Neural progenitor cell (in vitro differentiated cells): ENCODE measurements at regions not wholly inside any gene's neighbourhood (a gene's known extent, or its start where the extent isn't known, plus 50 kb on each side); places are given as distances from the start of the nearest gene placed in this dataset.
A peak's percentile ranks its signal among the peaks of the same experiment; 100 is the strongest.

Source experiments
- DNase-seq: peaks from one replicate; pipeline ENCODE4 v3.0.0-alpha.2; 2016; ENCODE audit warnings: low spot score
- H2AFZ ChIP-seq: fragments of 200-600 bp; sonication (generic); replicated peaks from 2 replicates; pipeline ENCODE4 v1.6.1; 2016; ENCODE audit warnings: antibody characterized with exemption
- H3F3A ChIP-seq: fragments of 200-600 bp; sonication (generic); 2 replicates; pipeline ENCODE4 v1.6.1; 2016; ENCODE audit warnings: antibody characterized with exemption, low read depth
- H3K27ac ChIP-seq: fragments of 200-600 bp; sonication (generic); 2 replicates; pipeline ENCODE4 v1.5.1; 2016; ENCODE audit warnings: mild to moderate bottlenecking
- H3K27me3 ChIP-seq: fragments of 200-600 bp; sonication (generic); 2 replicates; pipeline ENCODE4 v1.6.1; 2016; ENCODE audit warnings: mild to moderate bottlenecking, moderate library complexity
- H3K36me3 ChIP-seq: fragments of 200-600 bp; sonication (generic); 2 replicates; pipeline ENCODE4 v1.5.1; 2016
- H3K4me1 ChIP-seq: fragments of 200-600 bp; sonication (generic); 2 replicates; pipeline ENCODE4 v1.6.1; 2016; ENCODE audit warnings: mixed run types
- H3K4me2 ChIP-seq: fragments of 200-600 bp; sonication (generic); 2 replicates; pipeline ENCODE4 v1.6.1; 2016
- H3K4me3 ChIP-seq: fragments of 200-600 bp; sonication (generic); 2 replicates; pipeline ENCODE4 v1.5.1; 2016
- H3K79me2 ChIP-seq: fragments of 200-600 bp; sonication (generic); 2 replicates; pipeline ENCODE4 v1.6.1; 2016; ENCODE audit warnings: low read depth
- H3K9ac ChIP-seq: fragments of 200-600 bp; sonication (generic); 2 replicates; pipeline ENCODE4 v1.6.1; 2016
- H3K9me3 ChIP-seq: fragments of 200-600 bp; sonication (generic); 2 replicates; pipeline ENCODE4 v1.5.1; 2016; ENCODE audit warnings: low read depth
- H4K20me1 ChIP-seq: fragments of 200-600 bp; sonication (generic); 2 replicates; pipeline ENCODE4 v1.6.1; 2016; ENCODE audit warnings: low read depth
- H3K27ac Mint-ChIP-seq: 3 replicates; pipeline ENCODE4 v1.8.0; 2021; ENCODE audit warnings: mixed read lengths
- H3K27me3 Mint-ChIP-seq: 2 replicates; pipeline ENCODE4 v1.8.0; 2022; ENCODE audit warnings: low read depth, mild to moderate bottlenecking, inconsistent platforms, moderate library complexity, mixed read lengths; ENCODE audit not compliant: insufficient read depth
- H3K36me3 Mint-ChIP-seq: 3 replicates; pipeline ENCODE4 v1.8.0; 2021; ENCODE audit warnings: mixed read lengths
- H3K4me1 Mint-ChIP-seq: 3 replicates; pipeline ENCODE4 v1.8.0; 2021; ENCODE audit warnings: mixed read lengths
- H3K4me3 Mint-ChIP-seq: 3 replicates; pipeline ENCODE4 v1.8.0; 2021; ENCODE audit warnings: mild to moderate bottlenecking, moderate library complexity, mixed read lengths
- H3K9me3 Mint-ChIP-seq: 3 replicates; pipeline ENCODE4 v1.8.0; 2020; ENCODE audit warnings: mixed read lengths
- EZH2 ChIP-seq: fragments of 200-600 bp; sonication (generic); IDR thresholded peaks from 2 replicates; pipeline ENCODE4 v1.6.1; 2017; ENCODE audit warnings: antibody characterized with exemption, mild to moderate bottlenecking, moderate library complexity
- EZH2phosphoT487 ChIP-seq: fragments of 200-600 bp; sonication (generic); IDR thresholded peaks from 2 replicates; pipeline ENCODE4 v1.6.1; 2017; ENCODE audit warnings: antibody characterized with exemption
- TF ChIP-seq, protein P1 (sequence below): fragments of 200-600 bp; sonication (generic); IDR thresholded peaks from 2 replicates; pipeline ENCODE4 v1.5.1; 2017; ENCODE audit warnings: antibody characterized with exemption, mild to moderate bottlenecking

DNA sequence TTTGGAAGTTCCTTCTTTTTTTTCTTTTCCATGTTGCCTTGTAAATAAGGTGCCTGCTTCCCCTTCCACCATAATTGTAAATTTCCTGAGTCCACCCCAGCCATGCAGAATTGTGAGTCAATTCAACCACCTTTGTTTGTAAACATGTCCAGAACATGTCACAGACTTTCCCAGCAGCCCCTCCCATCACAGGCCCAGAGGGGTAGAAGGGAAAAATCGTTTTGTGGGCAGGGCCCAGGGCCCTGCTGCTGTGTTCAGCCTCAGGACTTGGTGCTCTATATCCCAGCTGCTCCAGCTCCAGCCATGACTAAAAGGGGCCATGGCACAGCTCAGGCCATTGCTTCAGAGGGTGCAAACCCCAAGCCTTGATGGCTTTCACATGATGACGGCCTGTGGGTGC is 384.6 kb upstream of the NCAM2 start:
- peaks cover 18% of the 10 kb centered on the region for H3K4me1 ChIP-seq

DNA sequence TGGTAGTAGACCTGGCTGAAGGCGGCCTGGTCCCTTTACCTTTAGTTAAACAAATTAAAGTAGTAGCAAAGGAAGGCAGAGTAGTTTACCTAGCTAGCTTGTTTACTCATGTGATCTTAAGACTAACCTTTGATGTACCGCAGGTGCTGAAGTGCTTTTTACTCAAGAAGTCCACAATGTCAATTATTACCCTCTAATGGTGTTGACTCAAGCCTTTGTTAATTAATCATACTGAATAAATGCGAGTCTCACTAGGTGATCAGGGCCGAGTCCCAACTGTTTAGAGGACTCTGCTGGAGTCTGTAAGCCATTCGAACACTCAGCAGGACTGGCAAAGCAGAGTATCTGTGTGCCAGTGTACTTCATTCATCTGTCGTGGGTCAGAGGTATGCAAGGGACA is 381.1 kb upstream of the NCAM2 start:
- H3K79me2 ChIP-seq = no peaks in the 10 kb centered on the region
- H2AFZ ChIP-seq = peak overlapping the region; percentile 54
- DNase-seq = peak; percentile 55
- no peaks in the 10 kb centered on the region for H3K27me3 ChIP-seq
- H3K4me1 Mint-ChIP-seq = peaks cover 6% of the 10 kb centered on the region
- peaks cover 10% of the 10 kb centered on the region for H3F3A ChIP-seq
- H3K36me3 ChIP-seq = no peaks in the 10 kb centered on the region
- no peak overlapping the region for H3K4me3 Mint-ChIP-seq
- no peaks in the 10 kb centered on the region for H3K9me3 Mint-ChIP-seq
- H3K9me3 ChIP-seq = no peaks in the 10 kb centered on the region
- TF ChIP-seq, protein P1, sequence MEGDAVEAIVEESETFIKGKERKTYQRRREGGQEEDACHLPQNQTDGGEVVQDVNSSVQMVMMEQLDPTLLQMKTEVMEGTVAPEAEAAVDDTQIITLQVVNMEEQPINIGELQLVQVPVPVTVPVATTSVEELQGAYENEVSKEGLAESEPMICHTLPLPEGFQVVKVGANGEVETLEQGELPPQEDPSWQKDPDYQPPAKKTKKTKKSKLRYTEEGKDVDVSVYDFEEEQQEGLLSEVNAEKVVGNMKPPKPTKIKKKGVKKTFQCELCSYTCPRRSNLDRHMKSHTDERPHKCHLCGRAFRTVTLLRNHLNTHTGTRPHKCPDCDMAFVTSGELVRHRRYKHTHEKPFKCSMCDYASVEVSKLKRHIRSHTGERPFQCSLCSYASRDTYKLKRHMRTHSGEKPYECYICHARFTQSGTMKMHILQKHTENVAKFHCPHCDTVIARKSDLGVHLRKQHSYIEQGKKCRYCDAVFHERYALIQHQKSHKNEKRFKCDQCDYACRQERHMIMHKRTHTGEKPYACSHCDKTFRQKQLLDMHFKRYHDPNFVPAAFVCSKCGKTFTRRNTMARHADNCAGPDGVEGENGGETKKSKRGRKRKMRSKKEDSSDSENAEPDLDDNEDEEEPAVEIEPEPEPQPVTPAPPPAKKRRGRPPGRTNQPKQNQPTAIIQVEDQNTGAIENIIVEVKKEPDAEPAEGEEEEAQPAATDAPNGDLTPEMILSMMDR = no peak
- TF ChIP-seq EZH2 (no peak), EZH2phosphoT487 (no peak)
- H3K27ac Mint-ChIP-seq = no peak overlapping the region
- H3K4me1 ChIP-seq = peaks cover 18% of the 10 kb centered on the region
- H4K20me1 ChIP-seq = no peaks in the 10 kb centered on the region
- peak overlapping the region; percentile 5 for H3K27ac ChIP-seq
- H3K4me3 ChIP-seq = peak overlapping the region; percentile 10
- peak overlapping the region; percentile 30 for H3K4me2 ChIP-seq
- H3K27me3 Mint-ChIP-seq = no peaks in the 10 kb centered on the region
- H3K9ac ChIP-seq = no peak overlapping the region
- no peaks in the 10 kb centered on the region for H3K36me3 Mint-ChIP-seq

More for the DNA sequence above, 384.6 kb upstream of the NCAM2 start:
- no peaks in the 10 kb centered on the region for H3K27me3 Mint-ChIP-seq
- H3F3A ChIP-seq = peaks cover 10% of the 10 kb centered on the region
- H3K36me3 Mint-ChIP-seq = no peaks in the 10 kb centered on the region
- no peaks in the 10 kb centered on the region for H3K36me3 ChIP-seq
- H3K4me1 Mint-ChIP-seq = peaks cover 6% of the 10 kb centered on the region
- no peaks in the 10 kb centered on the region for H3K27me3 ChIP-seq
- H3K4me3 Mint-ChIP-seq = no peak overlapping the region
- no peaks in the 10 kb centered on the region for H3K79me2 ChIP-seq
- no peaks in the 10 kb centered on the region for H3K9me3 Mint-ChIP-seq
- H3K9ac ChIP-seq = no peak overlapping the region
- H3K27ac ChIP-seq = no peak overlapping the region
- TF ChIP-seq EZH2phosphoT487 (no peak), EZH2 (no peak)
- TF ChIP-seq, protein P1 = no peak
- no peaks in the 10 kb centered on the region for H3K9me3 ChIP-seq
- no peaks in the 10 kb centered on the region for H4K20me1 ChIP-seq
- DNase-seq = no peak
- H2AFZ ChIP-seq = no peak overlapping the region
- H3K27ac Mint-ChIP-seq = no peak overlapping the region
- no peak overlapping the region for H3K4me2 ChIP-seq
- no peak overlapping the region for H3K4me3 ChIP-seq

DNA sequence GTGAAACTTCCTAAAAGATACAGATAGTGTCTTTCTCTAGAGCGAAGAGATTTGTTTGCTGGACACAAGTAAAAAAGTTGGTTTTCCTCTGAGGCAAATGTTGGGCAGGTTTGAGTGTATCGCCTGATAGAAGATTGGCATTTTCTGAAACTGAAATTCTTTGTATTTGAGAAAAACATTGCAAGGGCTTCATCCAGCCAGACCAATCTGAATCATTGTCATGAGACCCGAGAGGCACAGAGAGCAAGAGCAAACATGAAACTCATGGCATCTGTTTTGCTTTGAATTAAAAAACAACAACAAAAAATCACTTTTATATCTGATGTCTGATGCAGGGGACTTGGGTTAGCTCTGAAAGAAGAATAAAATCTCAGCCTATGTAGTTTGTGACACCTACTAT is 379.3 kb upstream of the NCAM2 start:
- H3K27me3 ChIP-seq = no peaks in the 10 kb centered on the region
- no peaks in the 10 kb centered on the region for H3K27me3 Mint-ChIP-seq

More for the DNA sequence above, 379.3 kb upstream of the NCAM2 start:
- H2AFZ ChIP-seq = peak overlapping the region; percentile 75
- Mint-ChIP-seq H3K4me1 (peaks cover 6% of the 10 kb centered on the region), H3K36me3 (no peaks in the 10 kb centered on the region), H3K27ac (no peak overlapping the region), H3K4me3 (no peak overlapping the region), H3K9me3 (peaks cover 3% of the 10 kb centered on the region)
- no peak overlapping the region for H3K9ac ChIP-seq
- H3K4me1 ChIP-seq = peaks cover 18% of the 10 kb centered on the region
- no peaks in the 10 kb centered on the region for H4K20me1 ChIP-seq
- no peaks in the 10 kb centered on the region for H3K9me3 ChIP-seq
- no peak overlapping the region for H3K27ac ChIP-seq
- H3F3A ChIP-seq = peaks cover 10% of the 10 kb centered on the region
- DNase-seq = no peak
- H3K36me3 ChIP-seq = no peaks in the 10 kb centered on the region
- H3K4me2 ChIP-seq = no peak overlapping the region
- H3K4me3 ChIP-seq = no peak overlapping the region
- TF ChIP-seq, protein P1 = no peak
- TF ChIP-seq EZH2phosphoT487 (no peak), EZH2 (no peak)
- H3K79me2 ChIP-seq = no peaks in the 10 kb centered on the region
